ENCODE measurements at regions not wholly inside any gene's neighbourhood (a gene's known extent, or its start where the extent isn't known, plus 50 kb on each side); places are given as distances from the start of the nearest gene placed in this dataset.

- Histone ChIP-seq H3K4me3 (no peak overlapping the region), H3K9ac (ENCODE audit: insufficient read depth in 1 of 2, low read length in 2 of 2) (no peak overlapping the region), H3K9me3 (ENCODE audit: control insufficient read depth in 4 of 4, insufficient read depth in 3 of 4, low read length in 3 of 4) (peaks cover 0 to 5% (median under 1%) of the 10 kb centered on the region in 4 donors), H3K27ac (ENCODE audit: low read depth in 1 of 2, low read length in 1 of 2) (no peak overlapping the region), H3K36me3 (ENCODE audit: control insufficient read depth in 4 of 4, insufficient read depth in 4 of 4, low read length in 4 of 4) (no peaks in the 10 kb centered on the region), H3K4me1 (ENCODE audit: control insufficient read depth in 5 of 5, insufficient read depth in 5 of 5, low read length in 5 of 5) (no peaks in the 10 kb centered on the region), H3K27me3 (ENCODE audit: control insufficient read depth in 3 of 3, insufficient read depth in 3 of 3, low read length in 2 of 3) (no peaks in the 10 kb centered on the region)
- WGBS, 2 donors: 94 to 96% methylated on average over 16 of the region's 16 CpGs
- ATAC-seq (ENCODE audit: insufficient read depth, low FRiP score) (no peak), DNase-seq (no peak)
- TF ChIP-seq, protein P1, sequence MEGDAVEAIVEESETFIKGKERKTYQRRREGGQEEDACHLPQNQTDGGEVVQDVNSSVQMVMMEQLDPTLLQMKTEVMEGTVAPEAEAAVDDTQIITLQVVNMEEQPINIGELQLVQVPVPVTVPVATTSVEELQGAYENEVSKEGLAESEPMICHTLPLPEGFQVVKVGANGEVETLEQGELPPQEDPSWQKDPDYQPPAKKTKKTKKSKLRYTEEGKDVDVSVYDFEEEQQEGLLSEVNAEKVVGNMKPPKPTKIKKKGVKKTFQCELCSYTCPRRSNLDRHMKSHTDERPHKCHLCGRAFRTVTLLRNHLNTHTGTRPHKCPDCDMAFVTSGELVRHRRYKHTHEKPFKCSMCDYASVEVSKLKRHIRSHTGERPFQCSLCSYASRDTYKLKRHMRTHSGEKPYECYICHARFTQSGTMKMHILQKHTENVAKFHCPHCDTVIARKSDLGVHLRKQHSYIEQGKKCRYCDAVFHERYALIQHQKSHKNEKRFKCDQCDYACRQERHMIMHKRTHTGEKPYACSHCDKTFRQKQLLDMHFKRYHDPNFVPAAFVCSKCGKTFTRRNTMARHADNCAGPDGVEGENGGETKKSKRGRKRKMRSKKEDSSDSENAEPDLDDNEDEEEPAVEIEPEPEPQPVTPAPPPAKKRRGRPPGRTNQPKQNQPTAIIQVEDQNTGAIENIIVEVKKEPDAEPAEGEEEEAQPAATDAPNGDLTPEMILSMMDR (IDR thresholded peaks at IDR 0.05; ENCODE audit: control extremely low read depth, extremely low read depth): no peak
These were observed 56.9 kb upstream of the PPP2R2D start for GRCh38 chr10:131843881-131844284.

DNA sequence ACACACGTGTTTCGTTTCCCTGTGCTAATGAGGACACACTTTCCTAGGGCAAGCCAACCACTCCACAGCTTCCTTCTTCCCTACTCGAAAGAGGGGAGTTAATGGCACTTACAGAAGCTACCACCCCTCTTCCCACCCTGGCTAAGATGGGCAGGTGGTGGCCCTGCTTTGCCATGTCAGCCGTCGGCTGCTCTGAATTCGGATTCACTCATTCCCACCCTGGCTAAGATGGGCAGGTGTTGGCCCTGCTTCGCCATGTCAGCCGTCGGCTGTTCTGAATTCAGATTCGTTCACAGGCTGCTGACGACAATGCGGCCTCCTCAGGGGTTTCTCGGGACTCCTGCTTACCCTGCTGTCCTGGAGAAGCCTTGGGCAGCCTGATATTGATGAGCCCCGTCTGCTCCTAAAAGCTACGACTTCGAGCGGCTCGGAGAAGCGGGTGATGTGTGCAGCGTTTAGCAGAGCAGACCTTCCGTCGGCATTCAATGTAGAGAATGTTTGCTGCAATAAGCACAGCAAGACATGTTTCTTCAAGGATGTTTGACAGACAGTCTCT lies 56.2 kb upstream of the PPP2R2D start:
- Histone ChIP-seq H3K9me3 (ENCODE audit: control insufficient read depth in 4 of 4, insufficient read depth in 3 of 4, low read length in 3 of 4) (peaks cover 0 to 6% (median under 1%) of the 10 kb centered on the region in 4 donors), H3K4me1 (ENCODE audit: control insufficient read depth in 5 of 5, insufficient read depth in 5 of 5, low read length in 5 of 5) (no peaks in the 10 kb centered on the region), H3K4me3 (no peak overlapping the region), H3K36me3 (ENCODE audit: control insufficient read depth in 4 of 4, insufficient read depth in 4 of 4, low read length in 4 of 4) (no peaks in the 10 kb centered on the region), H3K9ac (ENCODE audit: insufficient read depth in 1 of 2, low read length in 2 of 2) (no peak overlapping the region), H3K27me3 (ENCODE audit: control insufficient read depth in 3 of 3, insufficient read depth in 3 of 3, low read length in 2 of 3) (no peaks in the 10 kb centered on the region), H3K27ac (ENCODE audit: low read depth in 1 of 2, low read length in 1 of 2) (no peak overlapping the region)
- no peak for ATAC-seq (ENCODE audit: insufficient read depth, low FRiP score)
- 90% methylated on average over 22 of the region's 22 CpGs for WGBS, 2 donors
- DNase-seq: no peak
- TF ChIP-seq, protein P1 (IDR thresholded peaks at IDR 0.05; ENCODE audit: control extremely low read depth, extremely low read depth): no peak

- ATAC-seq (ENCODE audit: insufficient read depth, low FRiP score) (no peak), DNase-seq (no peak)
- H3K27ac ChIP-seq (ENCODE audit: low read depth in 1 of 2, low read length in 1 of 2): no peak overlapping the region
- TF ChIP-seq, protein P1 (IDR thresholded peaks at IDR 0.05; ENCODE audit: control extremely low read depth, extremely low read depth): no peak
- no peak overlapping the region for H3K9ac ChIP-seq (ENCODE audit: insufficient read depth in 1 of 2, low read length in 2 of 2)
- H3K4me3 ChIP-seq: no peak overlapping the region
- H3K4me1 ChIP-seq (ENCODE audit: control insufficient read depth in 5 of 5, insufficient read depth in 5 of 5, low read length in 5 of 5): no peaks in the 10 kb centered on the region
- no peaks in the 10 kb centered on the region for H3K27me3 ChIP-seq (ENCODE audit: control insufficient read depth in 3 of 3, insufficient read depth in 3 of 3, low read length in 2 of 3)
- H3K36me3 ChIP-seq (ENCODE audit: control insufficient read depth in 4 of 4, insufficient read depth in 4 of 4, low read length in 4 of 4): no peaks in the 10 kb centered on the region
- peaks cover 0 to 7% (median under 1%) of the 10 kb centered on the region in 4 donors for H3K9me3 ChIP-seq (ENCODE audit: control insufficient read depth in 4 of 4, insufficient read depth in 3 of 4, low read length in 3 of 4)
- 88 to 89% methylated on average over 26 of the region's 26 CpGs for WGBS, 2 donors
These were observed 55.1 kb upstream of the PPP2R2D start for GRCh38 chr10:131845505-131846239.
